VCaP (cell line): ENCODE measurements at regions not wholly inside any gene's neighbourhood (a gene's known extent, or its start where the extent isn't known, plus 50 kb on each side); places are given as distances from the start of the nearest gene placed in this dataset.

Source experiments
- H3K27ac ChIP-seq: fragments of 450-650 bp; 2 replicates; pipeline ENCODE4 v1.5.1; 2017
- TF ChIP-seq, protein P1 (sequence below): fragments of 450-650 bp; conservative IDR thresholded peaks from 2 replicates; pipeline ENCODE4 v1.5.1; 2017; ENCODE audit warnings: mild to moderate bottlenecking, moderate library complexity

DNA sequence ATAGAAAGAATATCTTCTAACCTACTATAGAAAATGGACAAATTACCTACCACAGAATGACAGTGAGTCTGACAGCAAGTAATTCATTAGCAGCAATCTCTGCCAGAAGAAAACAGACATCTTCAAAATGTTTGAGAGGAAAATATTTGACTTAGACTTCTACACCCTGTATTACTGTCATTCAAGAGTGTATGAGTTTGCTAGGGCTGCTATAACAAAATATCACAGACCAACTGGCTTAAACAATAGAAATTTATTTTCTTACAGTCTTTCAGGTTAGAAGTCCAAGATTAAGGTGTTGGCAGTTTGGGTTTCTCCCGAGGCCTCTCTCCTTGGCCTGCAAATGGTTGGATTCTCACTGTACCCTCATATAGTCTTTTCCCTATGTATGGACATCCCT, 52.9 kb upstream of the FGGY start:
- H3K27ac ChIP-seq = no peak overlapping the region
- TF ChIP-seq, protein P1, sequence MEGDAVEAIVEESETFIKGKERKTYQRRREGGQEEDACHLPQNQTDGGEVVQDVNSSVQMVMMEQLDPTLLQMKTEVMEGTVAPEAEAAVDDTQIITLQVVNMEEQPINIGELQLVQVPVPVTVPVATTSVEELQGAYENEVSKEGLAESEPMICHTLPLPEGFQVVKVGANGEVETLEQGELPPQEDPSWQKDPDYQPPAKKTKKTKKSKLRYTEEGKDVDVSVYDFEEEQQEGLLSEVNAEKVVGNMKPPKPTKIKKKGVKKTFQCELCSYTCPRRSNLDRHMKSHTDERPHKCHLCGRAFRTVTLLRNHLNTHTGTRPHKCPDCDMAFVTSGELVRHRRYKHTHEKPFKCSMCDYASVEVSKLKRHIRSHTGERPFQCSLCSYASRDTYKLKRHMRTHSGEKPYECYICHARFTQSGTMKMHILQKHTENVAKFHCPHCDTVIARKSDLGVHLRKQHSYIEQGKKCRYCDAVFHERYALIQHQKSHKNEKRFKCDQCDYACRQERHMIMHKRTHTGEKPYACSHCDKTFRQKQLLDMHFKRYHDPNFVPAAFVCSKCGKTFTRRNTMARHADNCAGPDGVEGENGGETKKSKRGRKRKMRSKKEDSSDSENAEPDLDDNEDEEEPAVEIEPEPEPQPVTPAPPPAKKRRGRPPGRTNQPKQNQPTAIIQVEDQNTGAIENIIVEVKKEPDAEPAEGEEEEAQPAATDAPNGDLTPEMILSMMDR = no peak

DNA sequence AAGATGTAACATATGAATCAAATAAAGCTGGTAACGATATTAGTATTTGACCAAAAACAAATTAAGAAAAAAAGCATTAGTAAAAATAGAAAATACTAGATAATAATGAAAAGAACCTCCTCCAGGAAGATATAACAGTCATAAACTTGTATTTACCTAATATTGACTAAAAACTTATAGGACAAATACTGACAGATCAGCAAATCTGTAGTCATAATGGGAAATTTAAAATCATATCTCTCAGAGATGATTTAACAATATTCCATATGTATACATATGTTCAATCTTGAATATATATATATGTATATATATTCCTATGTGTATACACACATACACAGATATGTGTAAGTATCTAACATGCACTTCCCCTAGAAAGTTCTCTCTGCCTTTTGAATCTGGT, 52.0 kb upstream of the FGGY start:
- no peak overlapping the region for H3K27ac ChIP-seq
- TF ChIP-seq, protein P1 = no peak
